ENCODE measurements at regions not wholly inside any gene's neighbourhood (a gene's known extent, or its start where the extent isn't known, plus 50 kb on each side); places are given as distances from the start of the nearest gene placed in this dataset.
A peak's percentile ranks its signal among the peaks of the same experiment; 100 is the strongest.

DNA sequence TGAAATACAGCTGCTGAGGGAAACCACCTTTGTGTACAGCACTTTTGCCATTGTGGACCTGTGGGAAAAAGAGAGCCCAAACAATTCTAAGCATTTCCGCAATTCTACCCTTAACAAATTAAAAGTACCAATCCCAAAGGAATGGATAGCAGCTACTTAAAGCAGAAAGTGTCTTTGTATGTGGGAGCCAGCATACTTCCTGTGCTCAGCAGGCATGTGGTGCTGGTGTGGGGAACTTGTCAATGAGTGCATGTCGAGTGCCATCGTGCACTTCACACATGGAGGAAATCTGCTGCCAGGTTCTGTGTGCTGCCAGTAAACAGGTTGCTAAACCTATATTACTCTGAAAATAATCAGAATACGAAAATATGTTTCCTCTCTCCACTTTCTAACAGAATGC lies 399.0 kb downstream of the LRRC70 start:
- H3K27me3 ChIP-seq, result no peaks in the 10 kb centered on the region
- peak; percentile 29 for DNase-seq (ENCODE audit: low spot score)
- Mint-ChIP-seq H3K27ac (no peak overlapping the region), H3K9me3 (no peaks in the 10 kb centered on the region), H3K27me3 (ENCODE audit: insufficient read depth, low read depth) (no peaks in the 10 kb centered on the region), H3K36me3 (no peaks in the 10 kb centered on the region), H3K4me1 (peaks cover 10% of the 10 kb centered on the region), H3K4me3 (no peak overlapping the region)
- TF ChIP-seq, protein P1, sequence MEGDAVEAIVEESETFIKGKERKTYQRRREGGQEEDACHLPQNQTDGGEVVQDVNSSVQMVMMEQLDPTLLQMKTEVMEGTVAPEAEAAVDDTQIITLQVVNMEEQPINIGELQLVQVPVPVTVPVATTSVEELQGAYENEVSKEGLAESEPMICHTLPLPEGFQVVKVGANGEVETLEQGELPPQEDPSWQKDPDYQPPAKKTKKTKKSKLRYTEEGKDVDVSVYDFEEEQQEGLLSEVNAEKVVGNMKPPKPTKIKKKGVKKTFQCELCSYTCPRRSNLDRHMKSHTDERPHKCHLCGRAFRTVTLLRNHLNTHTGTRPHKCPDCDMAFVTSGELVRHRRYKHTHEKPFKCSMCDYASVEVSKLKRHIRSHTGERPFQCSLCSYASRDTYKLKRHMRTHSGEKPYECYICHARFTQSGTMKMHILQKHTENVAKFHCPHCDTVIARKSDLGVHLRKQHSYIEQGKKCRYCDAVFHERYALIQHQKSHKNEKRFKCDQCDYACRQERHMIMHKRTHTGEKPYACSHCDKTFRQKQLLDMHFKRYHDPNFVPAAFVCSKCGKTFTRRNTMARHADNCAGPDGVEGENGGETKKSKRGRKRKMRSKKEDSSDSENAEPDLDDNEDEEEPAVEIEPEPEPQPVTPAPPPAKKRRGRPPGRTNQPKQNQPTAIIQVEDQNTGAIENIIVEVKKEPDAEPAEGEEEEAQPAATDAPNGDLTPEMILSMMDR (IDR thresholded peaks at IDR 0.05), result no peak
- TF ChIP-seq EZH2 (IDR thresholded peaks at IDR 0.05) (no peak), EZH2phosphoT487 (IDR thresholded peaks at IDR 0.05) (no peak)
- no peaks in the 10 kb centered on the region for H3K79me2 ChIP-seq (ENCODE audit: low read depth)
- no peaks in the 10 kb centered on the region for H3K9me3 ChIP-seq (ENCODE audit: low read depth)
- H3K36me3 ChIP-seq, result no peaks in the 10 kb centered on the region
- no peaks in the 10 kb centered on the region for H3K4me1 ChIP-seq
- no peak overlapping the region for H2AFZ ChIP-seq (replicated peaks)
- H3F3A ChIP-seq (ENCODE audit: low read depth), result no peaks in the 10 kb centered on the region
- H3K4me3 ChIP-seq, result no peak overlapping the region
- H3K9ac ChIP-seq, result no peak overlapping the region
- no peaks in the 10 kb centered on the region for H4K20me1 ChIP-seq (ENCODE audit: low read depth)
- H3K4me2 ChIP-seq, result no peak overlapping the region
- H3K27ac ChIP-seq, result no peak overlapping the region

DNA sequence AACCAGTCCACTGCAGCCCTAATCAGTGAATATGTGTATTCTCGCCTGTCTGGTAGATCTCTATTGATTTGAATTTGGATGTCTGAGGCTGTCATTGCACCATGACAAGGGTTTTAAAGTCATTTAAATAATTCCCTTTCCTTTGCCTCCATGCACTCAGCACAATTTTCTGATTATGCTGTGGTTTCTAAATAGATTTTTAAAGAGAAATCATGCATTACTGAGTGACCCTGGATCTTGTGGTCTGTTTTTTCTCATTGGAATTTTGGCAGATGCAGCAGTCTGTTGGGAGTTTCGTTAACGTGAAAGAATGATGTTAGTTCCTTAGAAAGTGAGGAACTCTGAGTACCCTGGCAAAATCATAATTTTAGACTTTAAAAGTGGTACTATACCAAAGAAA lies 396.0 kb downstream of the LRRC70 start:
- TF ChIP-seq EZH2 (IDR thresholded peaks at IDR 0.05) (no peak), EZH2phosphoT487 (IDR thresholded peaks at IDR 0.05) (no peak)
- TF ChIP-seq, protein P1 (IDR thresholded peaks at IDR 0.05), result no peak
- H2AFZ ChIP-seq (replicated peaks), result no peak overlapping the region
- no peak for DNase-seq (ENCODE audit: low spot score)
- no peaks in the 10 kb centered on the region for H3K36me3 ChIP-seq
- no peak overlapping the region for H3K27ac Mint-ChIP-seq
- H3K9me3 ChIP-seq (ENCODE audit: low read depth), result no peaks in the 10 kb centered on the region
- H4K20me1 ChIP-seq (ENCODE audit: low read depth), result no peaks in the 10 kb centered on the region
- no peak overlapping the region for H3K4me2 ChIP-seq
- no peaks in the 10 kb centered on the region for H3K9me3 Mint-ChIP-seq
- H3K4me3 Mint-ChIP-seq, result no peak overlapping the region
- H3K27me3 ChIP-seq, result no peaks in the 10 kb centered on the region
- H3K4me3 ChIP-seq, result no peak overlapping the region
- H3F3A ChIP-seq (ENCODE audit: low read depth), result no peaks in the 10 kb centered on the region
- H3K4me1 ChIP-seq, result no peaks in the 10 kb centered on the region
- no peaks in the 10 kb centered on the region for H3K79me2 ChIP-seq (ENCODE audit: low read depth)
- no peak overlapping the region for H3K27ac ChIP-seq
- peaks cover 10% of the 10 kb centered on the region for H3K4me1 Mint-ChIP-seq
- H3K9ac ChIP-seq, result no peak overlapping the region
- H3K36me3 Mint-ChIP-seq, result no peaks in the 10 kb centered on the region
- H3K27me3 Mint-ChIP-seq (ENCODE audit: insufficient read depth, low read depth), result no peaks in the 10 kb centered on the region

DNA sequence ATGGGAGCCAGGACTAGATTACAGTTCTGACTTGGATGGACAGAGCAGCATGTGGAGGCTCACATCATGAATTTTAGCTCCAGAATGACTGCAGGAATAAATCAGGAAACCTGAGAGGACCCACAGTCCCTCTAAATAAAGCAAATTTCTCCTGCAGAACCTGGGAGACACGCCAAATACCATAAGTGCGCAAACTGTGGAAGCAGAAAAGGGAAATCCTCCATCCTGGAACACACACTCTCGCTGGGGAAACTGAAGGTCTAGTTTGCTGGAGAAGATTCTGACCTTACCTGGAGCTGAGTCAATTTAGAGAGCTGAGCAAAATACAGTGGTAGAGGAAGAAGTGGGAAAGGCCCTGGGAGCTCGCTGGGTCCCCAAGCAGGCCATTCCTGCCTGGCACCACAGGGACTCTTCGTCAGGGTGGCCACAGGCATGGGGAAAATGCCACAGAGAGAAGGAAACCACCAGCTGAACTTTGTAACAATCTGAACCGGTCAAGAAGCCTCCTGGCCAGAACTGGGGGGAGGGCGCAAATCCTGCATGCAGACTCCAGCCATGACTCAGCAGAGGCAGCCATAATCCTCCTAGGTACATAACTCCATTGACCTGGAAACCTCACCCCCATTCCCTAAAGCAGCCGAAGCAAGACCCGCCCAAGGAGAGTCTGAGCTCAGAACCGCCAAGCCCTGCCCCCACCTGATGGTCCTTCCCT lies 390.9 kb downstream of the LRRC70 start:
- Mint-ChIP-seq H3K4me3 (no peak overlapping the region), H3K4me1 (no peaks in the 10 kb centered on the region), H3K27ac (no peak overlapping the region), H3K9me3 (peaks cover 15% of the 10 kb centered on the region), H3K36me3 (peaks cover 1% of the 10 kb centered on the region), H3K27me3 (ENCODE audit: insufficient read depth, low read depth) (no peaks in the 10 kb centered on the region)
- Histone ChIP-seq H4K20me1 (ENCODE audit: low read depth) (no peaks in the 10 kb centered on the region), H2AFZ (replicated peaks) (no peak overlapping the region), H3K4me2 (no peak overlapping the region), H3K4me1 (no peaks in the 10 kb centered on the region), H3K4me3 (no peak overlapping the region), H3K27ac (no peak overlapping the region), H3F3A (ENCODE audit: low read depth) (no peaks in the 10 kb centered on the region), H3K9me3 (ENCODE audit: low read depth) (peaks cover 7% of the 10 kb centered on the region), H3K79me2 (ENCODE audit: low read depth) (no peaks in the 10 kb centered on the region), H3K9ac (no peak overlapping the region), H3K36me3 (no peaks in the 10 kb centered on the region), H3K27me3 (no peaks in the 10 kb centered on the region)
- no peak for DNase-seq (ENCODE audit: low spot score)
- no peak for TF ChIP-seq EZH2phosphoT487 (IDR thresholded peaks at IDR 0.05)
- no peak for TF ChIP-seq EZH2 (IDR thresholded peaks at IDR 0.05)

DNA sequence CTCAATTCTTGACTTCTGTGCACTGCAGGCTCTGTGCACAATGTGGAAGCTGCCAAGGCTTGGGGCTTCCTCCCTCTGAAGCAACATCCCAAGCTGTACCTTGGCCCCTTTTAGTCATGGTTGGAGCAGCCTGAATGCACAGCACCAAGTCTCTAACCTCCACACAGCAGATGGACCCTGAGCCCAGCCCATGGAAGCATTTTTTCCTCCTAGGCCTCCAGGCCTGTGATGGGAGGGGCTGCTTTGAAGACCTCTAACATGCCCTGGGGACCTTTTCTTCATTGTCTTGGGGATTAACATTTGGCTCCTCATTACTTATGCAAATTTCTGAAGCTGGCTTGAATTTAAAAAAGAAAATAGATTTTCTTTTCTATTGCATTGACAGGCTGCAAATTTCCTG lies 385.8 kb downstream of the LRRC70 start:
- no peaks in the 10 kb centered on the region for H3K36me3 ChIP-seq
- no peaks in the 10 kb centered on the region for H3K27me3 ChIP-seq
- no peak overlapping the region for H2AFZ ChIP-seq (replicated peaks)
- H3K9ac ChIP-seq, result no peak overlapping the region
- H3K36me3 Mint-ChIP-seq, result peaks cover 1% of the 10 kb centered on the region
- H3K27ac ChIP-seq, result no peak overlapping the region
- no peak overlapping the region for H3K27ac Mint-ChIP-seq
- no peaks in the 10 kb centered on the region for H3F3A ChIP-seq (ENCODE audit: low read depth)
- no peaks in the 10 kb centered on the region for H3K27me3 Mint-ChIP-seq (ENCODE audit: insufficient read depth, low read depth)
- H3K4me3 Mint-ChIP-seq, result no peak overlapping the region
- no peak for DNase-seq (ENCODE audit: low spot score)
- H3K4me1 Mint-ChIP-seq, result no peaks in the 10 kb centered on the region
- H3K4me1 ChIP-seq, result no peaks in the 10 kb centered on the region
- no peaks in the 10 kb centered on the region for H4K20me1 ChIP-seq (ENCODE audit: low read depth)
- peaks cover 10% of the 10 kb centered on the region for H3K9me3 ChIP-seq (ENCODE audit: low read depth)
- no peak overlapping the region for H3K4me2 ChIP-seq
- no peak overlapping the region for H3K4me3 ChIP-seq
- TF ChIP-seq EZH2 (IDR thresholded peaks at IDR 0.05) (no peak), EZH2phosphoT487 (IDR thresholded peaks at IDR 0.05) (no peak)
- TF ChIP-seq, protein P1 (IDR thresholded peaks at IDR 0.05), result no peak
- peaks cover 29% of the 10 kb centered on the region for H3K9me3 Mint-ChIP-seq
- H3K79me2 ChIP-seq (ENCODE audit: low read depth), result no peaks in the 10 kb centered on the region
